Urinary bladder (tissue), 3 donors: ENCODE measurements at regions not wholly inside any gene's neighbourhood (a gene's known extent, or its start where the extent isn't known, plus 50 kb on each side); places are given as distances from the start of the nearest gene placed in this dataset.

Source experiments
- DNase-seq: peaks from one replicate; pipeline ENCODE4 v3.0.0-alpha.2; 2015; ENCODE audit errors: extremely low spot score
- H3K27ac ChIP-seq: one replicate; pipeline ENCODE4 v1.5.1; 2013; ENCODE audit warnings: low read depth, mild to moderate bottlenecking, moderate library complexity
- H3K36me3 ChIP-seq: one replicate; pipeline ENCODE4 v1.6.1; 2013; ENCODE audit warnings: mild to moderate bottlenecking, moderate library complexity; ENCODE audit not compliant: insufficient read depth
- H3K4me1 ChIP-seq: one replicate; pipeline ENCODE4 v1.6.1; 2013; ENCODE audit warnings: mild to moderate bottlenecking, moderate library complexity; ENCODE audit not compliant: insufficient read depth
- H3K4me3 ChIP-seq: one replicate; pipeline ENCODE4 v1.5.1; 2013; ENCODE audit warnings: low read depth, low read length
- WGBS: extraction: QIAGEN DNeasy Blood & Tissue Kit; methylation state at CpG from one replicate; pipeline ENCODE4 v1.1.7; 2013; 5-methylcytosine and 5-hydroxymethylcytosine counted together
- donor health status: healthy with polysubstance abuse.
- donor health status: healthy.

DNA sequence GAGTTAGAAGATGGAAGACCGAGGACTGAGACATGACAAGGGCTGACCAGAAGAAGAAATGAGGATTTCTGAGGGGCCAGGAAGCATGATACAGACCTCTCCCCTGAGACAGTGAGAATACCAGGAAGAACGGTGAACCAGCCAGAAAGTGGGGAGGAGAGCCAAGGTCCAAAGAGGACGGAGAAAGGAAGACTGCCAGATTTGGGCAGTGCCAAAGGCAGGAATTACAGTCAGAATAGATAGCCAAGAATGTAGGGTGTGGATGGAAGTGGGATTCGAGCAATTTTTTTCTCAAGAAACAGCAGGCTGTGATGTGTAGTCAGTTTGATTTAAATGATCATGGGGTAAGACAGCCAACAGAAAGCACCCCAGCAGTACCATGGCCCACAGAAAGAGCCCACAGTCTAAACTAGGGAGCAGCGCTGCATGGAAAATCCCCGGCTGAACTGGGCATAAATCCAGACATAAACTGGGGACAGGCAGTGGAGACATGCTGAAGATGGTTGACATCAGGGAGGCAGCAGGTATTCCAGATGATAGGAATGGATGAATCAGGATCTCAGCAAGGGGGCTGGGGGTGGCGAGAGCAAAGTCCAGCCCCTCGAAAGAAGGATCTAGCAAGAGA, 67.3 kb upstream of the BARX2 start:
- Histone ChIP-seq H3K4me3 (no peak overlapping the region), H3K27ac (no peak overlapping the region), H3K36me3 (no peaks in the 10 kb centered on the region), H3K4me1 (no peaks in the 10 kb centered on the region)
- WGBS: 76% methylated on average over 8 of the region's 8 CpGs
- no peak for DNase-seq

DNA sequence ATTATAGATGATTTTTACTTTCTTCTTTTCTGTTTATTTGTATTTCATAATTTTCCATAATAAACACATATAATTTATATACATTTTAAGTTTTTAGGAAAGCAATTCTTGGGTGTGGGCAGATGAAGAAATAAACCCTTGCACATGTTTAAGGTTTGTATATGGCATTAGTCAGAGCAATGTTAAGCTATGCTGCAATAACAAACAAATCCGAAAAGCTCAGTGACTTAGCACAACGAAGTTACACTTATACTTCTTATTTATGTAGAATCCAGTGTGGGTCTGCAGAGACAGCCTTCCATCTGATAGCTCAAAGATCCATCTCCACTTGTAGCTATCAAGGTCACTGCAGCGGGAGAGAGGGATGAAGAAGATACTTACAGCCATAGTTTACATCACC, 68.5 kb upstream of the BARX2 start:
- no peaks in the 10 kb centered on the region for H3K4me1 ChIP-seq
- H3K27ac ChIP-seq: no peak overlapping the region
- H3K36me3 ChIP-seq: no peaks in the 10 kb centered on the region
- H3K4me3 ChIP-seq: no peak overlapping the region
- no peak for DNase-seq
- WGBS: 86% methylated on average over 3 of the region's 3 CpGs

DNA sequence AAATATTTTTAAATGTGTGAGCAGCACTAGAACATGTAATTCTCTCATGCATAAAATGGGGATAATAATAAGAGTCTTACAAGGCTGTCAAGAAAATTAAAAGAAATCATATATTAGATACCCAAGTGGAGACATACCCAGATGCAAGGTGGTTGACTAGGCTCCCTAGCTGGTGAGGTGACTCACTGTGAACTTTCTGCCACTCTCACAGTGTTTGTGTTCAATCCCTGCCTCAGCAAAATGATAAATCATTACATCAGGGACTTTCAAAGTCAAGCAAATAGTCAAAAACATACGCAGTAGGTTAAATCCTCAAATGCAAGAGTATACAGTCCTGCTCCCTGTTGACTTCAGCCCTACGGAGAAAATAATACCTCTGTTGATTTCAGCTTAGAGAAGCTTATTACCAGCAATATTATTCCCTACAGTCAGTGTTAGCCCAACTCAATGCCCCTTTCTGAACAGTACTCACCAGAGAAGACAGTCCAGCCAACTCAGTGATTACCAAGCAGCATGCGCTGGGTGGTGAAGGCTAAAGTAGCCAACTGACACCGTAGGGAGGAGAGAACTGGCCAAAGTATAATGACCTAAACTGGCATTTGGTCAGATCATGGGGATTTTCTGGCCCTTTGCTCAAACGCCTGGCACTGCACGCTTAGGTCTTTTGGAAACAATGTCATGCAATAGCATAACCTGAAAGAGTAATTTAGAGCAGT, 73.1 kb upstream of the BARX2 start:
- 83% methylated on average over 6 of the region's 6 CpGs for WGBS
- no peak for DNase-seq
- H3K4me1 ChIP-seq: no peaks in the 10 kb centered on the region
- no peak overlapping the region for H3K4me3 ChIP-seq
- no peak overlapping the region for H3K27ac ChIP-seq
- no peaks in the 10 kb centered on the region for H3K36me3 ChIP-seq

DNA sequence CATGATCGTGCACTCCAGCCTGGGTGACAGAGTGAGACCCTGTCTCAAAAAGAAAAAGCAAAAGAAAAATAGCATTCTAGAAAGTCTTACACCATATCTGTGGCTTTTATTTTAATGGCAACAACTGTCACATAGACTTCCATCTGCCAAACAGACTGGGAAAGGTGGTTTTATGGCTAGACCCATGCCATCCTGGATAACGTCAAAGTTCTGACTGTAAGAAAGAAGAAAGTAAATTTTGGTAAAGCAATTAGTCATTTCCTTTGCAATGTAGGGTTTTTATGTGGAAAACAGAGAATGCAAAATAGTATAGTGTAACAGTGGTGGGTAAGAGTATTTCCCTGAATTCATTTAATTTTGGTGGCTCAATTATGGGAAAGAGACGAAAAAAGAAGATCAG, 75.5 kb upstream of the BARX2 start:
- Histone ChIP-seq H3K4me1 (no peaks in the 10 kb centered on the region), H3K4me3 (no peak overlapping the region), H3K36me3 (no peaks in the 10 kb centered on the region), H3K27ac (no peak overlapping the region)
- WGBS: 77% methylated on average over 3 of the region's 3 CpGs
- no peak for DNase-seq

DNA sequence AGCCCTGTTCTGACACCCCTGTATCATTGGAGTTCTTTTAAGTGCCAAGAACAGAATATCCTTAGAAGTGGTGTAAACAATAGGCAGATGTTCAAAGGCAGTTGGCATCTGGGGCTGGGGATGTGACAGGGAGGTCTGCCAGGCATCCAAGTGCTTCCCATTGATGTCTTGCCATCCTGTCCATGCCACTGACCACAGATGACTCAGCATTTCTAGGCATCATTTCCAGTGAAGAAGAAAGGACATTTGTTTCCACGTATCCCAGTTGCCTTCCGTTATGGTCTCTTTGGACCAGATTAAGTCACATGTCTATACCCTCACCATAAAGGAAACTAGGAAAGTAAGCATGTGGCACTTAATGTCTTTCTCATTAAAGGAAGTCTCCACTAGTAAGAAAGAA, 76.7 kb upstream of the BARX2 start:
- Histone ChIP-seq H3K36me3 (no peaks in the 10 kb centered on the region), H3K4me1 (no peaks in the 10 kb centered on the region), H3K27ac (no peak overlapping the region), H3K4me3 (no peak overlapping the region)
- WGBS: 77% methylated on average over 2 of the region's 2 CpGs
- no peak for DNase-seq

DNA sequence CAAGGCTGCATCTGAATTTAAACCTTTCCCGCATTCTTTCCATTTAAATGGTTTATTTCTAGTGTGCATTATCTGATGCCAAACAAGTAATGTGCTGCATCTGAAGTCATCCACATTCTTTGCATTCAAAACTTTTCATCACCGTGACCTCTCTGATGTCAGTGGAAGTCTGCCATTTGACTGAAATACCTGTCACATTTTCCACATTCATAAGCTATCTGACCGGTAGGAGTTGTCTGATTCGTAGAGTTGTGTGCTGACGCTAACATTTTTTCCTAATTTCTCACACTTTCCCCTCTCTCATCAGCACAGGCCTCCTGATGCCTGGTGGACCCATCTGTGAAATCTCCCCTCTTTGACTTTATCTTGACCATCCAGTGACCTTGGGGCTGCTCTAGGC, 79.9 kb upstream of the BARX2 start:
- DNase-seq: no peak
- WGBS: 61% methylated on average over 5 of the region's 5 CpGs
- Histone ChIP-seq H3K4me3 (no peak overlapping the region), H3K4me1 (no peaks in the 10 kb centered on the region), H3K36me3 (no peaks in the 10 kb centered on the region), H3K27ac (no peak overlapping the region)

DNA sequence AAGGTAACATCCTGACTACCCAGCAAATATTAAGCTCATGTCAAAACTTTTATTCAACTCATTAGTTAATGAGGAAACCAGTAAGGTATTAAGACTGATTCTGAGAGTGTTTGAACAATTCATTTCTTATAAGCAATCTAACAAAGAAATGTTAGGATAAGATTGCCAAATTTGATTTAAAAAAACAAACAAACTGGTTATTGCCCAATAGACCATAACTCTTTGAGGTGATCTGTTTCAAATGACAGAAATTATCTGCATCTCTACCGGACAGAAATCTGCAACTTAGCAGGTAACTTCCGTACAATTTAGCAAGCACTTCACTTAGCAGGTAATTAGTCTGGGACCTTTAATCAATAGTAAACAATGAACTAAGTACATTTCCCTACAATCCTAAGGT, 82.9 kb upstream of the BARX2 start:
- H3K4me1 ChIP-seq: no peaks in the 10 kb centered on the region
- no peak overlapping the region for H3K4me3 ChIP-seq
- no peak overlapping the region for H3K27ac ChIP-seq
- DNase-seq: no peak
- WGBS: 63% methylated on average over 2 of the region's 2 CpGs
- no peaks in the 10 kb centered on the region for H3K36me3 ChIP-seq

DNA sequence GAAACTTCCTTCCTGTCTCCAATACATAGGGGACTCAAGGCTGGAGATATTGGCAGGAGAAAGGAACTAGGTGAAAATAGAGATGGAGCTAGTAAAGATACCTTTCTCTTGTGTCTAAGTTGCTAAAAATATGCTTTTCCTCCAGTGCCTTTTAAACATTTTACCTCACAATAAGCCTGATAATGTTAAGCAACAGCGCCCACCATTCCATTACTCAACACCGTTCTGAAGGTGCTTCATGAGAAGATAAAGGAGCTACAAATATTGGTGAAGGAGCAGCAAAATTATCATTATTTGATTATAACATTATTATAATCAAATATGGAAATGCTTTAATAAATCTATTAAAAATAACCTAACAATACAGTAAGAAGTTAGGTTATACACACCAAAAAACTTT, 83.6 kb upstream of the BARX2 start:
- Histone ChIP-seq H3K27ac (no peak overlapping the region), H3K4me3 (no peak overlapping the region), H3K36me3 (no peaks in the 10 kb centered on the region), H3K4me1 (no peaks in the 10 kb centered on the region)
- DNase-seq: no peak
- 94% methylated on average over 2 of the region's 2 CpGs for WGBS

DNA sequence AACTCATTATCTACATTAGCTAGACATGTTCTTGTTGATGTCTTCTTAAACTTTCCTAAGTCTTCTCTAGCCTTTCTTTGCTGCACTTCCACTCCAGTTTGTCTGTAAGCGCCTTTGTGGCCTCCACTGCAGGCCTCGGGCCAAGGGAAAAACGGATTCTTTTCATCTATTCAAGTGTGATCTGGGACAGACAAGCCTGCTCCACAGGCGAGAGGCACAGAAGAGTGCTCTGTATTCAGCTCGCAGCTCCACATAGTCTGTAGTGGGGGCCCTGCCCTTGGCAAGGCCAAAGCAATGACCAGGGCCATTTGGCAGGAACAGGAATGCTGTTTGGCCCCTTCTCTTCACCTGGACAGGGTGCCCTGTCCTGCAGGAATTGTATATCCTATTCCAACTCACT, 84.1 kb upstream of the BARX2 start:
- DNase-seq: no peak

DNA sequence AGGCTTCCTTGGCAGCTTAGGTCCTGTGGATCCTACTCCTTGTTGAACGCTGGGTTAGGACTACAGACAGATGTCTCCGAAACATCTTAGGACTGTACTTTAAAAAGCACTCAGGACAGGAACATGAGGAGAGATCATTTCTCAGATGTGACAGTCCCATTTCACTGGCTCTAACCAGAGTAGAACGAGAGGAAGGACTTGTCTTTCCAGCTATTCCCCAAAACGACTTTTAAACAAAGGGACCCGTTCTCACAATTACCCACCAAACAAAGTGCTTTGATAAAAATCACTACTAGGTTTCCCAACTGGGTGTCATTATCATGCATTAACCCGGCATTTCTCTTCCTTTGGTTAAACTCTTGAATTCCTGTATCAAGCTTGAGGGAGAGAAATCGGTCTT, 84.7 kb upstream of the BARX2 start:
- Histone ChIP-seq H3K27ac (no peak overlapping the region), H3K36me3 (no peaks in the 10 kb centered on the region), H3K4me3 (no peak overlapping the region), H3K4me1 (no peaks in the 10 kb centered on the region)
- WGBS: 74% methylated on average over 7 of the region's 7 CpGs
- DNase-seq: no peak

More for the DNA sequence above, 84.1 kb upstream of the BARX2 start:
- H3K36me3 ChIP-seq: no peaks in the 10 kb centered on the region
- no peaks in the 10 kb centered on the region for H3K4me1 ChIP-seq
- no peak overlapping the region for H3K4me3 ChIP-seq
- no peak overlapping the region for H3K27ac ChIP-seq
- 78% methylated on average over 5 of the region's 5 CpGs for WGBS

DNA sequence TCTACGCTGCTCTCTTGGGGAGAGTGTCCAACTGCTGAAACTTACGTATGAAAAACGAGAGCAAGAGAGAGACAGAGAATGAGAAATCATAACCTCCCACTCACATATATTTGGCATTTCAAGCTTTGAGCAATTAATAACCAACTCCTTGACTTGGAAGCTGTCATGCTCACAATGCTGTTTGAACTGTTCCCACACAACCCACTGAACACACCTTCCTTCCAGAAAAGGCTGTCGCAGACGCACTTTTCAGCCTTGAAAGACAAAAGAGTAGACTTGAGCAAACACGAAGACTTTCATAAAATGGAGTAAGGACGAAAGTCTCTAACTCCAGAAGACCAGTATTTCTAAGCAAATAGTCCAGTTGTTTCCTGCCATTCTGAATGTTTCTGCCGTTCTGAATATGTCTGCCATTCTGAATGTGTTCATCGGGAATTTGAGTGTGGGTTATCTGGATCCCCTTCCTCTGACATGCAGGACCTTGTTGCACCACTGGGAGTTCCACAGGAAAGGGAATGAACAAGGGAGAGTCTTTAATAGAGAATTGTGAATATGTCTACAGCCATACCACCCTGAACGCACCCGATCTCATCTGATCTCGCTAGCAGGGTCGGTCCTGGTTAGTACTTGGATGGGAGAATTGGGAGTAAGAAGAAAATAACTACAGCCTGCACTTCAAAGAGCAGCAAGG, 86.2 kb upstream of the BARX2 start:
- 93% methylated on average over 13 of the region's 13 CpGs for WGBS
- no peaks in the 10 kb centered on the region for H3K36me3 ChIP-seq
- no peaks in the 10 kb centered on the region for H3K4me1 ChIP-seq
- H3K4me3 ChIP-seq: no peak overlapping the region
- no peak for DNase-seq
- no peak overlapping the region for H3K27ac ChIP-seq

DNA sequence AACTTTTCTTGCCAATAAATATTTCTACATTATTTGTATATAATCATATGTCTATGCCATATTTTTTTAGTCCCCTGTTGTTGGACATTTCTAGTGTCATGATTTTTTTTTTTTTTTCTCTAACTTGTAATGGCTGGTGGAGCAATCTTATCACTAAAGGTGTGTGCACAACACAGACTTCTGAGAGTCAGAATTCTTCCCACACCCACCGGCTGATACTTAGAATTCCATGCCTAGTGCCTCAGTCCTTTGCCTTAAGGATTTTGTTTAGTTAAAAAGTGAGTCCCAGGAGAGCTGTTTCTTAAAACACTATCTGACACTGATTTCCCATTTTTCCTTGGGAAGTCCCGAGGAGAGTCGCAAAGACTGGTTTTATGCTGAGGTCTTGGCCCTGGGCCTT, 87.7 kb upstream of the BARX2 start:
- no peak for DNase-seq
- Histone ChIP-seq H3K4me3 (no peak overlapping the region), H3K36me3 (no peaks in the 10 kb centered on the region), H3K27ac (no peak overlapping the region), H3K4me1 (no peaks in the 10 kb centered on the region)
- WGBS: 70% methylated on average over 3 of the region's 3 CpGs

DNA sequence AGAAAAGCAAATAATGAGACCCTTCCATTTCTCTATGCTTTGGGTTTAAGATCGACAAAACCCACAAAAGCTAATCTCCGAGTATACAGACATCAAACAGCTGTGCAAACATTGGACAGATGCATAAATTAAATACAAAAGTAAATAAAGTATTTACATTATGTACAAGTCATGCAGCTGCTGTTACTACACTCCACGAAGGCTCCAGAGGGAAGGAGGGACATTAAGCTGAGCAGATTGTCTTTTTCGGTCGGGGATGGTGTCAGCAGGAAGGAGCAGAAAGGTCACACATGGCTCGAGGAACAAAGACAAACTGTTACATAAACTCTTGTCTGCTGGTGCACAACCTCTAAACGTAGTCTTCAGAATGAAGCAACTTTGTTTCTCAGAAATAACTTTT, 88.8 kb upstream of the BARX2 start:
- 36% methylated on average over 7 of the region's 7 CpGs for WGBS
- DNase-seq: no peak

DNA sequence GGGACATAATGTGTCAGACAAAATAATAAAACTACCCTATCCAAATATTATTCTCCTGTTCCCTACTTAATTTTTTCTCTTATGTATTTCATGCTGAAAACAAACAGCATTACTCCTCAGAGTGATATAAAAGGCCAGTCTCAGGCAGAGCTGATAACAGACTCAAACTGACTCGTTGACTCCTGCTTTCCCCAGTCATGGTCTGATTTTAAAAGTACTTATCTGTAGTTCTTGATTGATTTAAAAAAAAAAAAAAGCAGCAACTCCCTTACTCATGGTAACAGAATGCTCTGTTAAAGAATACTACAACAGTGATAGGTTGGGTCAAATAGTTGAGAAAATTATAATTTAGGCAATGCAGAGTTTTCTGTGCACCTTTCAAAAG, 90.3 kb upstream of the BARX2 start:
- Histone ChIP-seq H3K4me1 (no peaks in the 10 kb centered on the region), H3K4me3 (no peak overlapping the region), H3K36me3 (no peaks in the 10 kb centered on the region), H3K27ac (no peak overlapping the region)
- DNase-seq: no peak
- WGBS: 29% methylated on average over 1 of the region's 1 CpG

More for the DNA sequence above, 88.8 kb upstream of the BARX2 start:
- H3K4me3 ChIP-seq: no peak overlapping the region
- H3K4me1 ChIP-seq: no peaks in the 10 kb centered on the region
- no peaks in the 10 kb centered on the region for H3K36me3 ChIP-seq
- no peak overlapping the region for H3K27ac ChIP-seq
